CD4-positive, alpha-beta T cell treated with Interleukin-15 for 1 hour (primary cell): ENCODE measurements at regions not wholly inside any gene's neighbourhood (a gene's known extent, or its start where the extent isn't known, plus 50 kb on each side); places are given as distances from the start of the nearest gene placed in this dataset.
"Not testable (repeated sequence)": the region's sequence is repeated elsewhere in the genome, so short reads cannot be mapped to it uniquely, and the experiment has no call there.

Experiments used
- DNase-seq: peaks from one replicate; pipeline ENCODE4 v3.0.0-alpha.2; 2020

- DNase-seq: no peak
These were observed 597.1 kb upstream of the B3GAT1 start for GRCh38 chr11:135009125-135009524.

- no peak for DNase-seq
These were observed 596.4 kb upstream of the B3GAT1 start for GRCh38 chr11:135008412-135008811.

- DNase-seq: no peak
These were observed 596.0 kb upstream of the B3GAT1 start for GRCh38 chr11:135008001-135008405.

GRCh38 chr11:135006800-135007199, 594.8 kb upstream of the B3GAT1 start:
- no peak for DNase-seq

- DNase-seq: no peak
These were observed 592.5 kb upstream of the B3GAT1 start for GRCh38 chr11:135004495-135004894.

- DNase-seq: no peak
These were observed 590.2 kb upstream of the B3GAT1 start for GRCh38 chr11:135002236-135002635.

GRCh38 chr11:135001581-135001980, 589.5 kb upstream of the B3GAT1 start:
- DNase-seq: no peak

GRCh38 chr11:135001065-135001464, 589.0 kb upstream of the B3GAT1 start:
- not testable (repeated sequence) for DNase-seq

- no peak for DNase-seq
These were observed 587.5 kb upstream of the B3GAT1 start for GRCh38 chr11:134999590-134999989.

GRCh38 chr11:134997652-134998320, 585.7 kb upstream of the B3GAT1 start:
- DNase-seq: no peak

- DNase-seq: no peak
These were observed 583.7 kb upstream of the B3GAT1 start for GRCh38 chr11:134995741-134996140.

- DNase-seq: no peak
These were observed 582.4 kb upstream of the B3GAT1 start for GRCh38 chr11:134994431-134994830.

GRCh38 chr11:134993691-134994243, 581.7 kb upstream of the B3GAT1 start:
- no peak for DNase-seq

- no peak for DNase-seq
These were observed 580.9 kb upstream of the B3GAT1 start for GRCh38 chr11:134992981-134993380.

- DNase-seq: no peak
These were observed 576.5 kb upstream of the B3GAT1 start for GRCh38 chr11:134988495-134988894.

GRCh38 chr11:134987822-134988221, 575.8 kb upstream of the B3GAT1 start:
- no peak for DNase-seq

GRCh38 chr11:134987223-134987768, 575.3 kb upstream of the B3GAT1 start:
- no peak for DNase-seq

- DNase-seq: no peak
These were observed 572.4 kb upstream of the B3GAT1 start for GRCh38 chr11:134984421-134984820.

GRCh38 chr11:134982432-134982831, 570.4 kb upstream of the B3GAT1 start:
- DNase-seq: not testable (repeated sequence)

- DNase-seq: no peak
These were observed 569.8 kb upstream of the B3GAT1 start for GRCh38 chr11:134981835-134982234.

- DNase-seq: no peak
These were observed 569.0 kb upstream of the B3GAT1 start for GRCh38 chr11:134980819-134981710.

GRCh38 chr11:134979089-134979457, 567.0 kb upstream of the B3GAT1 start:
- not testable (repeated sequence) for DNase-seq

GRCh38 chr11:134978388-134979088, 566.5 kb upstream of the B3GAT1 start:
- DNase-seq: no peak
